Esophagus muscularis mucosa (tissue), 4 donors: ENCODE measurements at regions not wholly inside any gene's neighbourhood (a gene's known extent, or its start where the extent isn't known, plus 50 kb on each side); places are given as distances from the start of the nearest gene placed in this dataset.

ENCODE experiments used
- DNase-seq: peaks from one replicate; pipeline ENCODE4 v3.0.0-alpha.2; 2017; ENCODE audit errors: extremely low spot score
- H3K27ac ChIP-seq, 4 donors: fragments of 200-600 bp; sonication (generic); replicated peaks in 1 of 4; 1 replicate in 3 of 4; 2 replicates in 1 of 4; pipeline ENCODE4 v1.5.1; 2016 to 2019; ENCODE audit warnings: mild to moderate bottlenecking in 1 of 4
- H3K27me3 ChIP-seq, 4 donors: fragments of 200-600 bp; sonication (generic); one replicate each; pipeline versions ENCODE4 v1.5.1 to v1.6.0; 2016 to 2019
- H3K36me3 ChIP-seq, 4 donors: fragments of 200-600 bp; sonication (generic); one replicate each; pipeline ENCODE4 v1.5.1; 2016 to 2019
- H3K4me1 ChIP-seq, 4 donors: fragments of 200-600 bp; sonication (generic); one replicate each; pipeline ENCODE4 v1.5.1; 2016 to 2019
- H3K4me3 ChIP-seq, 4 donors: fragments of 200-600 bp; sonication (generic); 1 replicate in 2 of 4; 2 replicates in 2 of 4; pipeline ENCODE4 v1.5.1; 2016 to 2019; ENCODE audit warnings: mild to moderate bottlenecking in 4 of 4, moderate library complexity in 1 of 4
- H3K9me3 ChIP-seq, 4 donors: fragments of 200-600 bp; sonication (generic); 1 replicate in 3 of 4; 2 replicates in 1 of 4; pipeline ENCODE4 v1.5.1; 2016 to 2019
- CTCF ChIP-seq, 3 experiments: fragments of 200-600 bp in 2 of 3; fragments of 450-650 bp in 1 of 3; sonication (generic) in 2 of 3; IDR thresholded peaks; one replicate each; pipeline ENCODE4 v1.5.1; 2017 to 2019; ENCODE audit warnings: antibody characterized with exemption in 3 of 3, mild to moderate bottlenecking in 2 of 3, moderate library complexity in 1 of 3
- EP300 ChIP-seq: sonication (generic); formaldehyde crosslinking; IDR thresholded peaks from one replicate; pipeline ENCODE4 v1.6.1; 2017; ENCODE audit warnings: antibody characterized with exemption
- POLR2A ChIP-seq: fragments of 450-650 bp; IDR thresholded peaks from one replicate; pipeline ENCODE4 v1.6.1; 2017; ENCODE audit warnings: antibody characterized with exemption, moderate library complexity, mild to moderate bottlenecking, low read depth
- POLR2AphosphoS5 ChIP-seq, 2 donors: sonication (generic); formaldehyde crosslinking; IDR thresholded peaks; one replicate each; pipeline ENCODE4 v1.6.1; 2017; ENCODE audit warnings: antibody characterized with exemption in 2 of 2
- WGBS: methylation state at CpG from one replicate; pipeline ENCODE4 v1.1.5; 2018; 5-methylcytosine and 5-hydroxymethylcytosine counted together
- intact Hi-C: fragments of 100-400 bp; cut with DNase I; formaldehyde crosslinking; loops from one replicate; pipeline ENCODE4 v1.15.1; 2023

GRCh38 chr4:99763635-99764101 is 53.0 kb upstream of the DAPP1 start:
- Histone ChIP-seq H3K4me3 (no peak overlapping the region), H3K27ac (peak overlapping the region; percentile 28 to 55 (median 49)), H3K9me3 (peaks cover 0 to 6% (median 0%) of the 10 kb centered on the region in 4 donors), H3K4me1 (peaks cover 7 to 34% (median 17%) of the 10 kb centered on the region in 4 donors), H3K27me3 (no peaks in the 10 kb centered on the region), H3K36me3 (no peaks in the 10 kb centered on the region)
- no peak for DNase-seq
- 44% methylated on average over 3 of the region's 3 CpGs for WGBS
- TF ChIP-seq EP300 (no peak), POLR2AphosphoS5 (IDR thresholded peaks at IDR 0.05) (peak; percentile 16 to 72), POLR2A (no peak), CTCF (IDR thresholded peaks at IDR 0.05) (no peak)
- intact Hi-C loops, result no loop called here

DNA sequence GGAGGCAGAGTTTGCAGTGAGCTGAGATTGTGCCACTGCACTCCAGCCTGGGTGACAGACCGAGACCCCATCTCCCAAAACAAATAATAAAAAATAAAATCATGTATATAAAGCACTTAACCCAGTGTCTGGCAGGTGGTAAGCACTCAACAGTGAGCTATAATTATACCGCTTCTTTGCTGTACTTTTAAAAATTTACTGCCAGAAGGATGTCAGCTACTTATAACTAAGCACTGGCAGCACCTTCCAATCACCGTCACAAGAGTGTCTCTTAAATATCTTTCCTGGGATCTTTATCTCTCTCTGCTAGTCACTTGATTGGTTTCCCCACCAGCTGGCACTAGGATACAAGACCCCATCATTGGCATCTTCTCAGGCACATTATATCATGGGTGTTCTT is 53.9 kb upstream of the DAPP1 start:
- Histone ChIP-seq H3K27ac (no peak overlapping the region), H3K36me3 (no peaks in the 10 kb centered on the region), H3K4me3 (no peak overlapping the region), H3K4me1 (peaks cover 7 to 34% (median 17%) of the 10 kb centered on the region in 4 donors), H3K9me3 (peaks cover 0 to 6% (median 0%) of the 10 kb centered on the region in 4 donors), H3K27me3 (no peaks in the 10 kb centered on the region)
- TF ChIP-seq POLR2AphosphoS5 (IDR thresholded peaks at IDR 0.05) (no peak), CTCF (IDR thresholded peaks at IDR 0.05) (no peak), POLR2A (no peak), EP300 (no peak)
- DNase-seq, result no peak
- intact Hi-C loops, result no loop called here
- 71% methylated on average over 3 of the region's 3 CpGs for WGBS

- 65% methylated on average over 1 of the region's 1 CpG for WGBS
- H3K9me3 ChIP-seq, result peaks cover 0 to 4% (median 0%) of the 10 kb centered on the region in 4 donors
- no peaks in the 10 kb centered on the region for H3K36me3 ChIP-seq
- H3K4me1 ChIP-seq, result peaks cover 18 to 47% (median 29%) of the 10 kb centered on the region in 4 donors
- H3K27ac ChIP-seq, result no peak overlapping the region
- DNase-seq, result no peak
- no peak overlapping the region for H3K4me3 ChIP-seq
- intact Hi-C loops, result no loop called here
- no peak for TF ChIP-seq EP300
- no peak for TF ChIP-seq POLR2A
- no peak for TF ChIP-seq CTCF (IDR thresholded peaks at IDR 0.05)
- TF ChIP-seq POLR2AphosphoS5 (IDR thresholded peaks at IDR 0.05), result no peak
- H3K27me3 ChIP-seq, result no peaks in the 10 kb centered on the region
These were observed 56.6 kb upstream of the DAPP1 start for GRCh38 chr4:99759988-99760387.

GRCh38 chr4:99759346-99759984 is 57.2 kb upstream of the DAPP1 start:
- Histone ChIP-seq H3K27me3 (no peaks in the 10 kb centered on the region), H3K4me3 (no peak overlapping the region), H3K27ac (no peak overlapping the region), H3K9me3 (no peaks in the 10 kb centered on the region), H3K36me3 (no peaks in the 10 kb centered on the region), H3K4me1 (peaks cover 23 to 50% (median 32%) of the 10 kb centered on the region in 4 donors)
- TF ChIP-seq POLR2AphosphoS5 (IDR thresholded peaks at IDR 0.05), result no peak
- TF ChIP-seq CTCF (IDR thresholded peaks at IDR 0.05), result no peak
- TF ChIP-seq EP300, result no peak
- no peak for TF ChIP-seq POLR2A
- intact Hi-C loops, result no loop called here
- no peak for DNase-seq
- WGBS, result 55% methylated on average over 5 of the region's 5 CpGs
